GM18519 (cell line): ENCODE measurements at regions not wholly inside any gene's neighbourhood (a gene's known extent, or its start where the extent isn't known, plus 50 kb on each side); places are given as distances from the start of the nearest gene placed in this dataset.
"Not testable (repeated sequence)": the region's sequence is repeated elsewhere in the genome, so short reads cannot be mapped to it uniquely, and the experiment has no call there.

Source experiments
- ATAC-seq: cut with Tn5 transposase; IDR thresholded peaks from one replicate; pipeline ENCODE4 v1.9.1; 2021; ENCODE audit warnings: mild to moderate bottlenecking, moderate library complexity; ENCODE audit not compliant: unreplicated experiment, low FRiP score

GRCh38 chr5:25573691-25574090, 928.9 kb upstream of the CDH10 start:
- ATAC-seq, result no peak

DNA sequence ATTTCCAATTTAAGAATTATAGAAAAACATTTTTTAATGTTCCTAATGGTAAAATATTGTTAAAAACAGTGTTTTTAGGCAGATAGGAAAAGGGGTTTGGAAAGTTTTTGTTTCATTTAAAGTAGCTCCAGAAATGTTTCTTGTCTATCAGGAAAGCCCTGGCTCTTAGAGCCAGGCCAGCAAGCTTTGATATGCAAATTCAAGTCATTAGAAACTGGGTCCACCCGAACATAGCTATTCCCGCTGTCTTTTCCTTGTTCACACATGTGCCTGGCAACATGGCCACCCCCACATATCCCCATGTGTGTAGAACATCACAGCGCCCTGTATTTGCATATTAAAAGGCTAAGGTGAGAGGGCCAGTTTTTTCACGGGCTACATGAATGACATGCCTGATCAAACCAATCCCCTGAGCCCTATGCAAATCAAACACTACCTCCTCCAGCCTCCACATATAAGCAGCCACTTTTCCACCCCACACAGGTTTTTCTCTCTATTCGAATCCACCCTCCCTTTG, 925.3 kb upstream of the CDH10 start:
- no peak for ATAC-seq

- ATAC-seq, result no peak
These were observed 924.3 kb upstream of the CDH10 start for GRCh38 chr5:25568989-25569625.

GRCh38 chr5:25568294-25568693, 923.5 kb upstream of the CDH10 start:
- ATAC-seq, result no peak

- ATAC-seq, result no peak
These were observed 923.1 kb upstream of the CDH10 start for GRCh38 chr5:25567881-25568280.

GRCh38 chr5:25562656-25563055, 917.9 kb upstream of the CDH10 start:
- no peak for ATAC-seq

- no peak for ATAC-seq
These were observed 909.3 kb upstream of the CDH10 start for GRCh38 chr5:25554077-25554476.

- ATAC-seq, result no peak
These were observed 908.2 kb upstream of the CDH10 start for GRCh38 chr5:25552871-25553481.

- no peak for ATAC-seq
These were observed 906.0 kb upstream of the CDH10 start for GRCh38 chr5:25550793-25551192.

- peak; percentile 59 for ATAC-seq
These were observed 900.0 kb upstream of the CDH10 start for GRCh38 chr5:25544652-25545249.

GRCh38 chr5:25540628-25541027, 895.9 kb upstream of the CDH10 start:
- no peak for ATAC-seq

- ATAC-seq, result no peak
These were observed 894.8 kb upstream of the CDH10 start for GRCh38 chr5:25539536-25539935.

DNA sequence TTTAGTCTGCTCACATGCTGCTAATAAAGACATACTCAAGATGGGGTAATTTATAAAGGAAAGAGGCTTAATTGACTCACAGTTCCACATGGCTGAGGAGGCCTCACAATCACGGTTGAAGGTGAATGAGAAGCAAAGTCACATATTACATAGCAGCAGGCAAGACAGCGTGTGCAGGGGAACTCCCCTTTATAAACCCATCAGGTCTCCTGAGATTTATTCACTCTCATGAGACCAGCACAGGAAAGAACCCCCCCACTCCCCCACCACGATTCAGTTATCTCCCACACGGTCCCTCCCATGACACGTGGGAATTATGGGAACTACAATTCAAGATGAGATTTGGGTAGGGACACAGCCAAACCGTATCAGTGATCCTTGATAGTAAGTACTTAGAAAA, 891.7 kb upstream of the CDH10 start:
- not testable (repeated sequence) for ATAC-seq

DNA sequence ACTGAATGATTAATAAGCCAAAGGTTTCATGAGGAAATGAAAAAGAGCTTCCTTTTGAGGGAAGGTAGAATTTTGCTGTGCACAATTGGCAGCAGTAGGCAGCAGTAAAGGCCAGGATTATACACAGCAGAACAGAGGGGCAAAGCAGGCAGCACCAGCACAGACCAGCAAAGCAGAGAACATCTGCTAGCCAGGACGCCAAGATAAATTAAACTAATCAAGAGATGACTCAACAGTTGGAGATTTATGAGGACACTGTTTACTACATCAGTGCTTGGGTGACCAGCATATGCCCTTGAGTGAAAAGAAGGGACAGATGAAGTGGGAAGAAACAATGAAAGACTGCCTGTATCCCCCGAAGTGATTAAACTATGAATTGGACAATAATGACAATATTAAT, 871.4 kb upstream of the CDH10 start:
- no peak for ATAC-seq

DNA sequence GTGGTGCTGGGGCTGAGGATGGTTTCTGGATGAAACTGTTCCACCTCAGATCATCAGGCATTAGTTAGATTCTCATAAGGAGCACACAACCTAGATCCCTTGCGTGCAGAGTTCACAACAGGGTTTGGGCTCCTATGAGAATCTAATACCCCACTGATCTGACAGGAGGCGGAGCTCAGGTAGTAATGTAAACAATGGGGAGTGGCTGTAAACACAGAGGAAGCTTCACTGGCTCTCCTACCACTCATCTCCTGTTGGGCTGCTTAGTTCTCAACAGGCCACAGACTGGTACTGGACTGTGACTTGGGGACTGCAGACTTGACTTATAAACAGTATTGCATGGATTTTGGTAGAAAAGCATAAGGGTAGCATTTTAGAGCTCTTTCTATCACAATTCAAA, 870.7 kb upstream of the CDH10 start:
- ATAC-seq, result no peak

DNA sequence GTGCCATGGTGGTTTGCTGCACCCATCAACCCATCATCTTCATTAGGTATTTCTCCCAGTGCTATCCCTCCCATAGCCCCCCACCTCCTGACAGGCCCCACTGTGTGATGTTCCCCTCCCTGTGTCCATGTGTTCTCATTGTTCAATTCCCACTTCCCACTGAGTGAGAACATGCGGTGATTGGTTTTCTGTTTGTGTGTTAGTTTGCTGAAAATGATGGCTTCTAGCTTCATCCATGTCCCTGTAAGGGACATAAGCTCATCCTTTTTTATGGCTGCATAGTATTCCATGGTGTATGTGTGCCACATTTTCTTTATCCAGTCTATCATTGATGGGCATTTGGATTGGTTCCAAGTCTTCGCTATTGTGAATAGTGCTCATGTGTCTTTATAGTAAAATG, 865.9 kb upstream of the CDH10 start:
- not testable (repeated sequence) for ATAC-seq

GRCh38 chr5:25508011-25508410, 863.2 kb upstream of the CDH10 start:
- not testable (repeated sequence) for ATAC-seq

DNA sequence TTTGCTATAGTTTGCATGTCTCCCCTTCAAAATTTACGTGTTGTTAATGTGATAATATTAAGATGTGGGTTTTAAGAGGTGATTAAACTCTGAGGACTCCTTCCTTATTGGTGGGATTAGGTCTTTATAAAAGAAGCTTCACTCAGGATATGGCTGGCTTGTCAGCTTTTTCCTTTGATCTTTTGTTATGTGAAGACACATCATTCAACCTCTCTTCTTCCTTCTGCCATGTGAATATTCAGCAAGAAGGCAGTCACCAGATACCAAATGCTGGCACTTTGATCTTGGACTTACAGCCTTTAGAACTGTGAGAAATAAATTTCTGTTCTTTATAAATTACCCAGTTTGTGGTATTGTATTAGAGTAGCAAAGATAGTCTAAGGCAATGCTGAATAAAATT, 855.9 kb upstream of the CDH10 start:
- no peak for ATAC-seq

DNA sequence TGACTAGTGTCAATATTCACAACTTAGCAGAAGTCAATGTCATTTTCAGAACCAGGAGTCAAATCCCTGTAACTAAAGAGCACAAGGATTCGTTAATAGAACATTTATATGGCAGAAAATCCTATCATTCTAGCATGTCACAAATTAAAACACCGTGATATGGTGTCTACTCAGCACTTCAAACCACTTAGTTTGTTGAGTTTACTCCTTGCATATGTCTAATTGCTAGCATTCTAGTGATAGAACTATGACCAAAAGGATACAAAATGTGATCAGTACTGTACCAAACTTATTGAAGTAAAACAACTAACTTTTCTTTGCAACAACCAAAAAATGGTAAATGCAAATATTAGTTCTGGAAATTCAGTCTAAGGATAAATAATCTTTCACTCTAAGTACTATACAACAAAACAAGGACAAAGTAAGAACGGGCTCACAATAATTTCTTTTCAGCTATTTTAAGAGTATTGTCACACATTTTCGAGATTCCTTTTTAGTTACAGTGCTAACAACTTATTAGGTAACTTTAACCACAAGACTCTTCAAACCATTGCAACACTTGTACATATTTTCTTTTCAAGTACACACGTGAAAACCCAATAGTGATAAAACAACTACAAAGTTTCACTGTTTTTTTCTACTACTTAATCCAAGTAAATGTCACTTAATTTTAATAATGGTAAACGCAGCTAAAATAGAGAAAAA, 845.2 kb upstream of the CDH10 start:
- ATAC-seq, result no peak

- no peak for ATAC-seq
These were observed 843.3 kb upstream of the CDH10 start for GRCh38 chr5:25488119-25488518.

DNA sequence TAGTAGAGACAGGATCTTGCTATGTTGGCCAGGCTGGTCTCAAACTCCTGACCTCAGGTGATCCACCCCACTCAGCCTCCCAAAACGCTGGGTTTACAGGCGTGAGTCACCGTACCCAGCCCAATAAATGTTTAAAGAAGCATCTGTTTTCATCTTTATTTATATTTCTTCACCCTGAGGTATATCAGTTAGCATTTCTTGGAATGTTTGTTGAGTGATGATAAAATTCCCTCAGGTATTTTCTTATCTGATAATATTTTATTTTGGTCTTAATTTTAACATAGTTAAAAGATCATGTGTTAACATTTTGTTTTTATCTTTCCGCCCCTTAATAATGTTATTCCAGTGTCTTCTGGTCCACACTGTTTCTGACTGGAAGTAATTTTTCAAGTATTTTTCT, 839.6 kb upstream of the CDH10 start:
- ATAC-seq, result no peak
